ENCODE measurements at regions not wholly inside any gene's neighbourhood (a gene's known extent, or its start where the extent isn't known, plus 50 kb on each side); places are given as distances from the start of the nearest gene placed in this dataset.

DNA sequence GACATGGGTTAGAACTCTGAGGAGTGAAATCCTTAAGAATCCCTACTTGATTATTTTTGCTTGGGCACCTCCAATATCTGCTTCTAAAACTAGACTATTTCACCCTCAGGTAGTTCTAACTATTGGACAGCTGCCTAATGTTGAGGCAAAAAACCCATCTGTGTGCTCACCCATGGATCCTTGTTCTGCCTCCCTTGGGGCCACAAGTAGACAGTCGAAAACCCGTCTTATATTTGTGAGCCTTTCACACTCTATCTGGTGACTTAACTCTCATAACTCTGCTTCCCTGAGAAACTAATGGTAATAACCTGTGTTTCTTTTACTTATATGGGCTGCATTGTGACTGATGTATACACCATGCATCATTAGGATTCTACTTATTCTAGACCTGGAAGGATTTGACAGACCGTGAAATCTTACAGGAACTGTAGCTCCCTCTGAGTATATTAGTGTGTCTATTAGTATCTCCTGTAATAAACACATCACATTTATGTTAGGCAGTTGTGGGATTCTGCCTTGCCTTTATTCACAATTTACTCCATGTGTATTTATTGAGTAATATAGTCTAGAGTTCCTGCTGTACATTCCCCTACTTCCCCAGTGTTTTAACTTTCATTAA is 94.6 kb upstream of the SGCD start:
- no peak for DNase-seq (ENCODE audit: low read depth in 3 of 3, low spot score in 1 of 3)

DNA sequence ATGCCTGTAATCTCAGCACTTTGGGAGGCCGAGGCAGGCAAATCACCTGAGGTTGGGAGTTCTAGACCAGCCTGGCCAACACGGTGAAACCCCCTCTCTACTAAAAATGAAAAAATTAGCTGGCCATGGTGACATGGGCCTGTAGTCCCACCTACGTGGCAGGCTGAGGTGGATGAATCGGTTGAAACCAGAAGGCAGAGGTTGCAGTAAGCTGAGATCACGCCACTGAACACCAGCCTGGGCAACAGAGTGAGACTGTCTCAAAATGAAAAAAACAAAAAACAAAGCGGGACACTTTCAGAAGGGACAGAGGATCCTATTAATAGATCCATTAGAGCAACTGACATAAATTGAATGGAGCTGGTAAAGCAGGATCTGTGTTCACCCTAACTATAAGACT is 89.6 kb upstream of the SGCD start:
- no peak for DNase-seq (ENCODE audit: low read depth in 3 of 3, low spot score in 1 of 3)

DNA sequence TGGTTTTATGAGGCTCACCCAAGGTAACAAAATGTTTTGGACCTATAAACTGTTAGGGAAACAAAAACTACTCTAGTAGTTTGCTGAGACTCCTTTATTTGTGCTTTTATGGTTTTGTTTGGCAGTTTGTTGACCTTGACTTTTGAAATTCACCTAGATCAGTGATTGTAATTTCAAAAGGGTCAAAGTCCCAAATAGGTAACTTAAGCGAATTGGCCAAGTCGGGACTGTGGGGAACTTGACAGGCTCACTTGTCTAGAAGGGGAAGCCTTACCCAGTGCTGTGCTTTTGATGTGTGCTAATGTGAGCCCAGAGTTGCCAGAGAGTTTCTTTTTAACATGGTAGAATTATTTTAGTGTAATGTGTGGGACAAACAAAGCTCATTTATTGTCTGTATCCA is 87.2 kb upstream of the SGCD start:
- DNase-seq (ENCODE audit: low read depth in 3 of 3, low spot score in 1 of 3), result no peak

DNA sequence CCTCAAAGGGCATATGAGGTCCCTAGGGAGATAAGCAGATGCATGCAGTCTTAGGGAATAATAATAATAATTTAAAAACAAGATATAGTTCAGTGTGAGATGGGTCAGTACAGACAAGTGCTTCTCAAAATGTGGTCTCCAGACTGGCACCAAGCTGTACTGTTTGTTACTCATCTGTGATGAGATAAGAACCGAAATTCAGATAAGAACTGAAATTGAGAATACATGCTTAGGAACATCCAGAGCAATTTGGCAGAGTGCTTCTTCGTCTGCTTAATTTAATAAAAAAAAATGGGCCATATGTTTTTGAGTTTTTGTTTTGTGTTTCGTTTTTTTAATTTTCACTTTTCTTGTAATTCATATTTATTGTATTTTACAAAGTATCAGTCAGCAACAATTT is 86.5 kb upstream of the SGCD start:
- no peak for DNase-seq (ENCODE audit: low read depth in 3 of 3, low spot score in 1 of 3)

DNA sequence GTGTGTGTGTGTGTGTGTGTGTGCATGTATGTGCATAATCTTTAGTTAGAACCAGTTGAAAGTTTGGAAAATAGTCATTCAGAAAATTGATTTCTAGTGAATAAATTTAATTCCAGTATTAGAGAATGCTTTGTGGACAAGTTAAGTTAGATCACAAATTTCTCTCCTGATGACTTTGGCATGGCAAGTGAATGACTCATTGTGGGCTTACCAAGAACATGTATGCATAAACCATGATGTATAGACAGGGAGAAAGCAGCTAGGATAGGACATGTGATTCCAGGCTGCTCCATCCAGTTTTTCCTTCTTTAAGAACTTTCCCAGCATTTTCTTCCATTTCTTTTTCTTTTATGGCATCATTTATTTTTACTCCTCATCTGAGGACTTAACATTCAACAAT is 85.7 kb upstream of the SGCD start:
- DNase-seq (ENCODE audit: low read depth in 3 of 3, low spot score in 1 of 3), result no peak

DNA sequence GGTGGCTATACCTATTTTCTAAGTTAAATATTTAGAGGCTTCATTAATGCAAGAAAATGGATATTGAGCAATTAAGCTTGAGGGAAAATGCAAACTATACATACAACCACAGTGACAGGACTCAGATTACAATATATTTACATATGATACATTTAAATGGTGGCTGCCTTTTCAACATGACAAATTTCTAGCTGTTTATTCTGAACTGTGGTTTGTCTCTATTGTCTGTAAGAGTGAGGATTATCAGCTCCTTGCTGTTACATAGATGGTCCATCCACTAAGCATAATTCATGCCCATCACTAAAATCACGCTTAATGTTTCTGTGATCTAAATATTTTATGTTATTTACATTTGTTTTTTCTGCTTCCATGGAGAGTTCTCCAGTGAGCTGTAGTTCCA is 81.1 kb upstream of the SGCD start:
- DNase-seq (ENCODE audit: low read depth in 3 of 3, low spot score in 1 of 3), result no peak

DNA sequence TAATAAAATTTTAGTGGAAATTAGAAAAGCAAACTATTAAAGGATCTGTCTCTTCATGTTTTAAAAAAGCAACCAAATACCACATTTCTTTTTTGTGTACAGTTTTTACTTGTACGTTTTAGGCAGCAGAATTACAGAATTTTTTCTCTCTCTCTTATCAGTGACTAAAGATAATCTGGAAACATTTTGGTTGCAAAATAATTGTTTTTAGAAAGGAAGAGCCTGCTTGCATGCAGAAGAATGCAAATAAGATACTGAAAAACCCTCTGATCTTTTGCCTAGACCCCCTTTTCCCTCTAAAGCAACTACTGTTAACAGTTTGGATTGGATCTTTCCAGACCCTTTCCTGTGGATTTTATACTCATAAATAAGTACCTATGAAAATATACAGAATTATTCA is 75.9 kb upstream of the SGCD start:
- DNase-seq (ENCODE audit: low read depth in 3 of 3, low spot score in 1 of 3), result no peak

DNA sequence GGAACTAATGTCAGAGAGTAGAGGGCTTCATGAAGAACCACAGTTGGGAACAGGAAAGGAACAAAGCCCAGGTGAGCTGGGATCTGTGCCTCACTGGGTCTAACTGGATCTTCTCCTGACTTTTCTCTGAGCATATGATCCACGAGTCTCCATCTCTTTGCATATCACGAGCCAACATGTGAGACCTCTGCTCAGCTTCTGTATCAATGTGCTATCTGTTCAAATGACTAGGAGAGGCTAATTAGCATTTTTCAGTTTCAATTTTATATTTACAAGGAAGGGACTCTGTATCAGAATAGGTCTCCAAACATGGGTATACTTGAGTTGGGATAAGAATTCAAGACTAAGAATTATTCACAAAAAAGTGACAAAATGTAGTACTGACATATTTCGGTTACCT is 73.8 kb upstream of the SGCD start:
- DNase-seq (ENCODE audit: low read depth in 3 of 3, low spot score in 1 of 3), result no peak

DNA sequence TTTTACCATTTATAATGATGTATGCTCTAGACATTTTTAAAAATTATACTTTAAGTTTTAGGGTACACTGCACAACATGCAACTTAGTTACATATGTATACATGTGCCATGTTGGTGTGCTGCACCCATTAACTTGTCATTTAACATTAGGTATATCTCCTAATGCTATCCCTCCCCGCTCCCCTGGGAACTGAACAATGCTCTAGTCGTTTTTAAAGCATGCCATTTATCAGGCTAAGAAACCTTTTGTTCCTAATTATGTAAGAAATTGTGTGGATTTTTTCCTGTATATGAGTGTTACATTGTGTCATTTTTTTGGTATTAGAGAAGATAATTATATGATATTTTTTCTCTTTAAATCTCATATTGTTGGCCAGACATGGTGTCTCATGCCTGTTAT is 72.8 kb upstream of the SGCD start:
- no peak for DNase-seq (ENCODE audit: low read depth in 3 of 3, low spot score in 1 of 3)

DNA sequence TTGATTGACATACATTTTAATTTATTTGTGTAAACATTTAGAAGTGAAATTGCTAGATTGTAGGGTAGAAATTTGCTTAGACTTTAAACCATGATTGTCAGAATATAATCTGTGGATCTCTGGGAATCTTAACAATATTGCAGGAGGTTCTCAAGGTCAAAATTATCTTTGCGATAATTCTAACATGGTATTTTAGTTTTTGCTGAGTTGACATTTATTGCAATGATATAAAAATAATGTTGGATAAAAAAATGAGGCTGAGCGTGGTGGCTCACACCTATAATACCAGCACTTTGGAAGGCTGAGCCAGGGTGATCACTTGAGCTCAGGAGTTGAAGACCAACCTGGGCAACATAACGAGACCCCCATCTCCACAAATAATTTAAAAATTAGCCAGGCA is 70.3 kb upstream of the SGCD start:
- no peak for DNase-seq (ENCODE audit: low read depth in 3 of 3, low spot score in 1 of 3)

DNA sequence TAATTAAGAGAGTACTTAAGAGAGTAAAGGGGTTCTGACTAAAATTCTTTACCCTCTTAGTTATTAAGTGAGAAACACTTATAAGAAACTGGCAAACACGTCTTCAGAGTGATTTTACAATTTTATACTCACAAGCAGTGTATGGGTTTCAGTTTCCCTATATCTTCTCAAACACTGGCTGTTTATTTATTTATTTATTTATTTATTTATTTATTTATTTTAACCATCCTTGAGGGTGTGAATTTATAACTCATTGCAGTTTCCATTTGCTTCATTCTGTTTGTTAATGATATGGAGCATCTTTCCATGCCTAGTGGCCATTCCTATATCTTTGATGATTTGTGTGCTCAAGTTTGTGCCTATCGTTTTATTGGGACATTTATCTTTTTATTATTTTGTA is 68.0 kb upstream of the SGCD start:
- DNase-seq (ENCODE audit: low read depth in 3 of 3, low spot score in 1 of 3), result no peak

DNA sequence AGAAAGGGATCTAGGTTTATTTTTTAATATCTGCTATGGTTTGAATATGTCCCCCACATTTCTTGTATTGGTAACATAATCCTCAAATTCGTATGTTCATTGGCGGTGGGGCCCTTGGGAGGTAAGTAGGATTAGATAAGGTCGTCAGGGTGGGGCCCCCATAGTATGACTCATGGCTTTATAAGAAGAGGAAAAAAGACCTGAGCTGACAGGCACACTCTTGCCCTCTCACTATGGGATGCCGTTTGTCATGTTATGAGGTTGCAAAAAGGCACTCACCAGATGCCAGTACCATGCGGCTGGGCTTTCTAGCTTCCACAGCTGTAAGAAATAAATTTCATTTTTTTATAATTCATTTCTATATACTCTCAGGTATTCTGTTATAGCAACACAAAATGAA is 67.3 kb upstream of the SGCD start:
- no peak for DNase-seq (ENCODE audit: low read depth in 3 of 3, low spot score in 1 of 3)

DNA sequence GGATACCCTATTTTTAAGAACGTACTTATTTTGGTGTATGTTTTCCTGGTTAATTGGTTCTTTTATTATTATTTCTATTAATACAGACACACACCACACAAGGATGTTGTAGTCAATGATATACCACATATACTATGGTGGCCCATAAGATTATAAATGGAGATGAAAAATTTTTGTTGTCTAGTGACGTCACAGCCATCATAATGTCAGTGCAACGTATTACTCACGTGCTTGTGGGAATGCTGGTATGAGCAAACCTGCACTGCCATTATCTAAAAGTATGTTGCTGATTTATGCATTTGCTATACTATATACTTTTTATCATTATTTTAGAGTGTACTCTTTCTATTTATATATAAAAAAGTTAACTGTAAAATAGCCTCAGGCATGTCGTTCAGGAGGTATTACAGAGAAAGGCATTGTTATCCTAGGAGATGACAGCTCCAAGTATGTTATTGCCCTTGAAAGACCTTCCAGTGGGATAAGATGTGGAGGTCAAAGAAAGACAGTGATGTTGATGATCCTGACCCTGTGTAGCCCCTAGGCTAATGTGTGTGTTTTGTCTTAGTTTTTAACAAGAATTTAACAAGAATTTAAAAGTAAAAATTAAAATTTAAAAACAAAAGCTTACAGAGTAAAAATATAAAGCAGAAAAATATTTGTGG is 65.6 kb upstream of the SGCD start:
- no peak for DNase-seq (ENCODE audit: low read depth in 3 of 3, low spot score in 1 of 3)

DNA sequence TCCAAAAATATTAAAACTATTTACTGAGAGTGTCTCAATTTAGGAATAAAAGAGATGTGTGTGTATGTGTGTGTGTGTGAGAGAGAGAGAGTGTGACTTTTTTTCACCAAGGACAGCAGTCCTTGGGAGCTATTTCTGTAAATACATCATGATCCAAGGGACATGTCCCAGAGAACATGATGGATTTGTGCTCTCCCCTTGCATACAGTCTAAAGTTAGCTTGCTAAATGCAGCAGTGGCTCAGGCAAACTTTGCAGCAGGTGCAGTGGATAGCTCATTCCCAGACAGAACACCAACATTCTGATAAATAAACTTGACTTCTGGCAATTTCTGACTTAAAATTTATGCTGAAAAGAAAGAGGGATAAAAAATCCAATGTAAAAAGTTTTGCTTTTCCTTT is 55.4 kb upstream of the SGCD start:
- no peak for DNase-seq (ENCODE audit: low read depth in 3 of 3, low spot score in 1 of 3)

DNA sequence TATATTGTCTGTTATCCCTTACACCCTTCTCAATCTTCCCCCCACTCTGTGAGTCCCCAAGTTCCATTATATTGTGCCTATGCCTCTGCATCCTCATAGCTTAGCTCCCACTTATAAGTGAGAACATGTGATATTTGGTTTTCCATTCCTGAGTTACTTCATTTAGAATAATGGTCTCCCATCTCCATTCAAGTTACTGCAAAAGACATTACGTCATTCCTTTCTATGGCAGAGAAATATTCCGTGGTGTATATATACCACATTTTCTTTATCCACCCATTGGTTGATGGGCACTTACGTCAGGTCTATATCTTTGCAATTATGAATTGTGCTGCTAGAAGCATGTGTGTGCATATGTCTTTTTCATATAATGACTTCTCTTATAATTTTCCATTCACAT is 54.8 kb upstream of the SGCD start:
- no peak for DNase-seq (ENCODE audit: low read depth in 3 of 3, low spot score in 1 of 3)

DNA sequence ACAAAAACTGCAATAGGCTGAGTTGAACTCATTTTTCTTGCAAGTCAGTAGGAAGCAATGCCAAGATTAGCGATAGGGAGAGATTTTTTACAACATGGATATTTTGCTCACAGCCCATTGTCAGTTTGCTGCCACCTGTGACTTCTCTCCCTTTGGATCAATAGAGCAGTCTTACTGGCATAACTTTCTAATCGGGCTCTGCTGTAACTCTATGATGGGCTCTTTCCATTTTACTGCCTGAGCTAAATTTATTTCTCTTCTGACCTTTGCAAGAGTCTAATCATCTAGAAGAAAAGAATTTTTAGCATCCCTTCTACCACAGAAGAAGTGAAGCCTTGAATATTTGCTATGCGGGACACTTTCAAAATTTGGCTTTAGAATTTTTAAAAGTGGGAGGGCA is 53.6 kb upstream of the SGCD start:
- no peak for DNase-seq (ENCODE audit: low read depth in 3 of 3, low spot score in 1 of 3)

DNA sequence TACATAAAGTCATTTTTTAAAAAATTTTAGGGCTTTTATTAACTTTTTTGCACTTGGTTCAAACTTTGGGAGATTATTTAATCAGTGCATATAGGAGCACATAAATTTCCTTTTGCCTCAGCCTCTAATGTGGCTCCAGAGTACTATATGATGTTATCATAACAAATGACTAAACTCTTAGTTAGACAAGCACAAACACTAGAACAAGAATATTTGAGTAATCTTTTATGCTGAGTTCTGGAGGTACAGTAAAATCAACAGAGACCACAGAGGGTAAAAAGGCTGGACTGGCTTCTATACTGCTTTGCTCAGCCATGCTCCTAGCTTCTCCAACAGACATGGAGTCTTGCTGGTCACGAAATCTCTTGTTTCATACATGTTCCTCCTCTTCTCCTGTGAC is 52.5 kb upstream of the SGCD start:
- DNase-seq (ENCODE audit: low read depth in 3 of 3, low spot score in 1 of 3), result no peak

Measured in stimulated activated CD4-positive, alpha-beta T cell treated with anti-CD3 and anti-CD28 coated beads, TNF-alpha, amount 100 ng/mL, for 1 hour (primary cell).